OCI-LY1 (cell line): ENCODE measurements at regions not wholly inside any gene's neighbourhood (a gene's known extent, or its start where the extent isn't known, plus 50 kb on each side); places are given as distances from the start of the nearest gene placed in this dataset.

ENCODE experiments used
- H2AFZ ChIP-seq: fragments of 200-600 bp; sonication (generic), shearing (Covaris generic); 2 replicates; pipeline ENCODE4 v1.6.0; 2014; ENCODE audit warnings: antibody characterized with exemption, mild to moderate bottlenecking, low read length
- H3F3A ChIP-seq: fragments of 200-600 bp; sonication (generic), shearing (Covaris generic); 2 replicates; pipeline ENCODE4 v1.6.0; 2014; ENCODE audit warnings: mild to moderate bottlenecking, antibody characterized with exemption, low read length, moderate library complexity; ENCODE audit not compliant: insufficient read depth
- H3K27ac ChIP-seq: fragments of 200-600 bp; sonication (generic); 2 replicates; pipeline ENCODE4 v1.5.1; 2014; ENCODE audit warnings: low read length, mixed run types, mild to moderate bottlenecking, low read depth; ENCODE audit not compliant: poor library complexity, severe bottlenecking
- H3K27me3 ChIP-seq: fragments of 200-600 bp; sonication (generic); 2 replicates; pipeline ENCODE4 v1.6.0; 2014; ENCODE audit warnings: antibody characterized with exemption, mild to moderate bottlenecking, low read length, moderate library complexity; ENCODE audit not compliant: insufficient read depth
- H3K36me3 ChIP-seq: fragments of 200-600 bp; sonication (generic); 2 replicates; pipeline ENCODE4 v1.6.1; 2014; ENCODE audit warnings: mild to moderate bottlenecking, antibody characterized with exemption, low read length, moderate library complexity, mixed read lengths; ENCODE audit not compliant: insufficient read depth
- H3K4me1 ChIP-seq: fragments of 200-600 bp; sonication (generic); 2 replicates; pipeline ENCODE4 v1.5.1; 2014; ENCODE audit warnings: mild to moderate bottlenecking, low read length, moderate library complexity; ENCODE audit not compliant: insufficient read depth, severe bottlenecking
- H3K4me2 ChIP-seq: fragments of 200-600 bp; sonication (generic), shearing (Covaris generic); 2 replicates; pipeline ENCODE4 v1.6.1; 2014; ENCODE audit warnings: low read length
- H3K4me3 ChIP-seq: fragments of 200-600 bp; sonication (generic); 2 replicates; pipeline ENCODE4 v1.5.1; 2014; ENCODE audit warnings: low read length, low read depth, mild to moderate bottlenecking, mixed read lengths; ENCODE audit not compliant: poor library complexity, severe bottlenecking
- H3K79me2 ChIP-seq: fragments of 200-600 bp; shearing (Covaris generic); 2 replicates; pipeline ENCODE4 v1.6.1; 2016; ENCODE audit warnings: mixed run types, low read length, mixed read lengths; ENCODE audit not compliant: insufficient read depth
- H3K9ac ChIP-seq: fragments of 200-600 bp; sonication (generic), shearing (Covaris generic); 2 replicates; pipeline ENCODE4 v1.6.1; 2014; ENCODE audit warnings: mild to moderate bottlenecking, low read length, mixed read lengths
- H3K9me2 ChIP-seq: fragments of 200-600 bp; sonication (generic), shearing (Covaris generic); 2 replicates; pipeline ENCODE4 v1.6.1; 2014; ENCODE audit warnings: low read depth, mild to moderate bottlenecking, low read length, mixed read lengths
- H3K9me3 ChIP-seq: fragments of 200-600 bp; shearing (Covaris generic); 2 replicates; pipeline ENCODE4 v1.6.1; 2014; ENCODE audit warnings: low read length, mixed read lengths
- H4K20me1 ChIP-seq: fragments of 200-600 bp; sonication (generic), shearing (Covaris generic); 2 replicates; pipeline ENCODE4 v1.6.0; 2016; ENCODE audit warnings: mild to moderate bottlenecking, low read length; ENCODE audit not compliant: insufficient read depth
- CTCF ChIP-seq: fragments of 200-600 bp; sonication (generic), shearing (Covaris generic); IDR thresholded peaks from 2 replicates; pipeline ENCODE4 v1.5.1; 2017; ENCODE audit warnings: mild to moderate bottlenecking, antibody characterized with exemption, low read length, moderate library complexity, mixed read lengths
- EZH2 ChIP-seq: fragments of 200-600 bp; sonication (generic), shearing (Covaris generic); IDR thresholded peaks from 2 replicates; pipeline ENCODE4 v1.8.0; 2017; ENCODE audit warnings: borderline replicate concordance, mixed run types, mild to moderate bottlenecking, antibody characterized with exemption, low read length, moderate library complexity, mixed read lengths

- H3F3A ChIP-seq: no peaks in the 10 kb centered on the region
- 0 out of 2 replicates have a peak, but pooled peaks cover 6% of the 10 kb centered on the region for H3K79me2 ChIP-seq
- no peak overlapping the region for H2AFZ ChIP-seq
- H4K20me1 ChIP-seq: no peaks in the 10 kb centered on the region
- H3K36me3 ChIP-seq: peaks cover 49% of the 10 kb centered on the region
- H3K4me3 ChIP-seq: no peak overlapping the region
- H3K9me3 ChIP-seq: peaks cover 11% of the 10 kb centered on the region
- H3K4me2 ChIP-seq: no peak overlapping the region
- TF ChIP-seq EZH2: no peak
- TF ChIP-seq CTCF: no peak
- H3K4me1 ChIP-seq: no peaks in the 10 kb centered on the region
- H3K9me2 ChIP-seq: no peaks in the 10 kb centered on the region
- no peak overlapping the region for H3K9ac ChIP-seq
- no peaks in the 10 kb centered on the region for H3K27me3 ChIP-seq
- H3K27ac ChIP-seq: no peak overlapping the region
Observed at GRCh38 chr22:49607821-49608220, 219.9 kb downstream of the BRD1 start.

GRCh38 chr22:49606562-49607290, 220.9 kb downstream of the BRD1 start:
- Histone ChIP-seq H3K79me2 (no peaks in the 10 kb centered on the region), H3K4me3 (no peak overlapping the region), H3K27ac (no peak overlapping the region), H3K9ac (no peak overlapping the region), H3K9me2 (no peaks in the 10 kb centered on the region), H3K36me3 (peaks cover 49% of the 10 kb centered on the region), H3K4me2 (no peak overlapping the region), H4K20me1 (no peaks in the 10 kb centered on the region), H3K4me1 (no peaks in the 10 kb centered on the region), H2AFZ (no peak overlapping the region), H3K9me3 (peaks cover 11% of the 10 kb centered on the region), H3K27me3 (no peaks in the 10 kb centered on the region), H3F3A (no peaks in the 10 kb centered on the region)
- no peak for TF ChIP-seq CTCF

GRCh38 chr22:49604732-49605302, 222.9 kb downstream of the BRD1 start:
- H3K79me2 ChIP-seq: no peaks in the 10 kb centered on the region

More at GRCh38 chr22:49604732-49605302, 222.9 kb downstream of the BRD1 start:
- Histone ChIP-seq H3F3A (no peaks in the 10 kb centered on the region), H3K4me2 (no peak overlapping the region), H3K9me3 (peaks cover 11% of the 10 kb centered on the region), H2AFZ (no peak overlapping the region), H3K27me3 (no peaks in the 10 kb centered on the region), H3K4me3 (no peak overlapping the region), H3K9me2 (no peaks in the 10 kb centered on the region), H3K27ac (no peak overlapping the region), H3K9ac (no peak overlapping the region), H3K36me3 (peaks cover 40% of the 10 kb centered on the region), H3K4me1 (no peaks in the 10 kb centered on the region), H4K20me1 (no peaks in the 10 kb centered on the region)
- TF ChIP-seq CTCF (no peak), EZH2 (no peak)
